Stomach (tissue), 8 donors: ENCODE measurements at regions not wholly inside any gene's neighbourhood (a gene's known extent, or its start where the extent isn't known, plus 50 kb on each side); places are given as distances from the start of the nearest gene placed in this dataset.

Experiments used
- DNase-seq, 2 donors: peaks; one replicate each; pipeline versions ENCODE4 v3.0.0 to v3.0.0-alpha.2; 2013 to 2019
- H3K27ac ChIP-seq, 5 donors: fragments of 200-600 bp in 4 of 5; sonication (generic) in 4 of 5; one replicate each; pipeline ENCODE4 v1.5.1; 2013 to 2019; ENCODE audit warnings: mild to moderate bottlenecking in 1 of 5, moderate library complexity in 1 of 5
- H3K27me3 ChIP-seq, 3 donors: fragments of 200-600 bp; sonication (generic); one replicate each; pipeline ENCODE4 v1.5.1; 2017 to 2019; ENCODE audit warnings: mixed run types in 1 of 3
- H3K36me3 ChIP-seq, 4 donors: fragments of 200-600 bp; sonication (generic); 1 replicate in 3 of 4; 2 replicates in 1 of 4; pipeline ENCODE4 v1.5.1; 2016 to 2019
- H3K4me1 ChIP-seq, 4 donors: fragments of 200-600 bp; sonication (generic); one replicate each; pipeline ENCODE4 v1.5.1; 2016 to 2019
- H3K4me3 ChIP-seq, 4 donors: fragments of 200-600 bp; sonication (generic) in 3 of 4; one replicate each; pipeline ENCODE4 v1.5.1; 2016 to 2019; ENCODE audit warnings: mild to moderate bottlenecking in 1 of 4
- H3K9me3 ChIP-seq, 4 donors: fragments of 200-600 bp; sonication (generic); one replicate each; pipeline ENCODE4 v1.5.1; 2016 to 2019
- CTCF ChIP-seq, 7 experiments: fragments of 450-650 bp in 4 of 7; fragments of 200-600 bp in 3 of 7; sonication (generic) in 3 of 7; IDR thresholded peaks; one replicate each; pipeline ENCODE4 v1.5.1; 2016 to 2019; ENCODE audit warnings: antibody characterized with exemption in 7 of 7, control low read depth in 2 of 7, mild to moderate bottlenecking in 1 of 7
- EP300 ChIP-seq: sonication (generic); formaldehyde crosslinking; IDR thresholded peaks from one replicate; pipeline ENCODE4 v1.6.1; 2017; ENCODE audit warnings: antibody characterized with exemption
- POLR2A ChIP-seq, 4 donors: fragments of 450-650 bp; IDR thresholded peaks; one replicate each; pipeline ENCODE4 v1.6.1; 2016; ENCODE audit warnings: antibody characterized with exemption in 4 of 4, control low read depth in 2 of 4, mild to moderate bottlenecking in 1 of 4, moderate library complexity in 1 of 4
- POLR2AphosphoS5 ChIP-seq, 3 donors: sonication (generic); formaldehyde crosslinking; IDR thresholded peaks; one replicate each; pipeline ENCODE4 v1.6.1; 2016; ENCODE audit warnings: antibody characterized with exemption in 3 of 3
- WGBS, 5 donors: extraction: QIAGEN DNeasy Blood & Tissue Kit in 3 of 5; methylation state at CpG; one replicate each; pipeline versions ENCODE4 v1.1.5 to v1.1.7; 2013 to 2018; 5-methylcytosine and 5-hydroxymethylcytosine counted together
- intact Hi-C: fragments of 100-400 bp; cut with DNase I; formaldehyde crosslinking; loops from one replicate; pipeline ENCODE4 v1.15.1; 2023; ENCODE audit warnings: low total_unique reads
- donor health status: healthy with polysubstance abuse.
- donor health status: Bipolar disorder and iron deficiency.
- donor health status: healthy.

- DNase-seq, result no peak
- no peaks in the 10 kb centered on the region for H3K36me3 ChIP-seq
- H3K9me3 ChIP-seq, result no peaks in the 10 kb centered on the region
- H3K27ac ChIP-seq, result no peak overlapping the region
- H3K4me3 ChIP-seq, result no peak overlapping the region
- intact Hi-C loops, result no loop called here
- WGBS, 5 donors, result 74 to 89% (median 87%) methylated on average over 3 of the region's 3 CpGs
- H3K4me1 ChIP-seq, result no peaks in the 10 kb centered on the region
- H3K27me3 ChIP-seq, result no peaks in the 10 kb centered on the region
- TF ChIP-seq POLR2AphosphoS5 (IDR thresholded peaks at IDR 0.05) (no peak), CTCF (IDR thresholded peaks at IDR 0.05) (no peak), EP300 (no peak), POLR2A (IDR thresholded peaks at IDR 0.05) (no peak)
These were observed 383.2 kb upstream of the FLRT2 start for GRCh38 chr14:85146779-85147178.

GRCh38 chr14:85150166-85150565 lies 379.8 kb upstream of the FLRT2 start:
- Histone ChIP-seq H3K4me1 (no peaks in the 10 kb centered on the region), H3K27ac (no peak overlapping the region), H3K4me3 (no peak overlapping the region), H3K9me3 (no peaks in the 10 kb centered on the region), H3K27me3 (no peaks in the 10 kb centered on the region), H3K36me3 (no peaks in the 10 kb centered on the region)
- intact Hi-C loops, result no loop called here
- DNase-seq, result no peak
- TF ChIP-seq CTCF (IDR thresholded peaks at IDR 0.05), result no peak
- no peak for TF ChIP-seq EP300
- TF ChIP-seq POLR2A (IDR thresholded peaks at IDR 0.05), result no peak
- TF ChIP-seq POLR2AphosphoS5 (IDR thresholded peaks at IDR 0.05), result no peak
- WGBS, 5 donors, result 48 to 76% (median 61%) methylated on average over 4 of the region's 4 CpGs

GRCh38 chr14:85154714-85155113 lies 375.2 kb upstream of the FLRT2 start:
- H3K27me3 ChIP-seq, result no peaks in the 10 kb centered on the region
- no peaks in the 10 kb centered on the region for H3K36me3 ChIP-seq
- TF ChIP-seq POLR2A (IDR thresholded peaks at IDR 0.05) (no peak), EP300 (no peak), CTCF (IDR thresholded peaks at IDR 0.05) (no peak), POLR2AphosphoS5 (IDR thresholded peaks at IDR 0.05) (no peak)
- WGBS, 5 donors, result 77 to 94% (median 81%) methylated on average over 3 of the region's 3 CpGs
- no peaks in the 10 kb centered on the region for H3K9me3 ChIP-seq
- no peaks in the 10 kb centered on the region for H3K4me1 ChIP-seq
- no peak for DNase-seq
- intact Hi-C loops, result no loop called here
- H3K27ac ChIP-seq, result no peak overlapping the region
- H3K4me3 ChIP-seq, result no peak overlapping the region

GRCh38 chr14:85156319-85156718 lies 373.6 kb upstream of the FLRT2 start:
- no peak for DNase-seq
- intact Hi-C loops, result no loop called here
- no peaks in the 10 kb centered on the region for H3K27me3 ChIP-seq
- TF ChIP-seq CTCF (IDR thresholded peaks at IDR 0.05) (no peak), EP300 (no peak), POLR2A (IDR thresholded peaks at IDR 0.05) (no peak), POLR2AphosphoS5 (IDR thresholded peaks at IDR 0.05) (no peak)
- no peaks in the 10 kb centered on the region for H3K36me3 ChIP-seq
- no peak overlapping the region for H3K27ac ChIP-seq
- H3K4me1 ChIP-seq, result no peaks in the 10 kb centered on the region
- H3K9me3 ChIP-seq, result no peaks in the 10 kb centered on the region
- no peak overlapping the region for H3K4me3 ChIP-seq

- no peaks in the 10 kb centered on the region for H3K27me3 ChIP-seq
- intact Hi-C loops, result no loop called here
- H3K4me3 ChIP-seq, result no peak overlapping the region
- no peaks in the 10 kb centered on the region for H3K36me3 ChIP-seq
- no peaks in the 10 kb centered on the region for H3K4me1 ChIP-seq
- H3K9me3 ChIP-seq, result peaks cover 0 to 6% (median 0%) of the 10 kb centered on the region in 4 donors
- no peak for TF ChIP-seq EP300
- no peak for TF ChIP-seq POLR2A (IDR thresholded peaks at IDR 0.05)
- no peak for TF ChIP-seq CTCF (IDR thresholded peaks at IDR 0.05)
- no peak for TF ChIP-seq POLR2AphosphoS5 (IDR thresholded peaks at IDR 0.05)
- no peak for DNase-seq
- no peak overlapping the region for H3K27ac ChIP-seq
These were observed 370.2 kb upstream of the FLRT2 start for GRCh38 chr14:85159726-85160125.
